HL-60 (cell line): ENCODE measurements at regions not wholly inside any gene's neighbourhood (a gene's known extent, or its start where the extent isn't known, plus 50 kb on each side); places are given as distances from the start of the nearest gene placed in this dataset.

ENCODE experiments used
- CTCF ChIP-seq: IDR thresholded peaks from one replicate; pipeline ENCODE4 v1.5.1; 2011; ENCODE audit warnings: low read length, control low read depth, inconsistent platforms; ENCODE audit not compliant: insufficient read depth
- GABPA ChIP-seq: IDR thresholded peaks from 2 replicates; pipeline ENCODE4 v1.6.1; 2012; ENCODE audit warnings: low read depth
- POLR2AphosphoS5 ChIP-seq: IDR thresholded peaks from 2 replicates; pipeline ENCODE4 v1.6.1; 2012; ENCODE audit warnings: low read depth
- REST ChIP-seq: IDR thresholded peaks from 2 replicates; pipeline ENCODE4 v1.6.1; 2012; ENCODE audit warnings: low read depth; ENCODE audit not compliant: insufficient replicate concordance
- SPI1 ChIP-seq: IDR thresholded peaks from 2 replicates; pipeline ENCODE4 v1.6.1; 2012; ENCODE audit warnings: low read depth, mild to moderate bottlenecking, borderline replicate concordance

GRCh38 chr2:198518935-198519334, 714.5 kb downstream of the PLCL1 start:
- no peak for TF ChIP-seq CTCF
- no peak for TF ChIP-seq GABPA
- TF ChIP-seq POLR2AphosphoS5 = no peak
- no peak for TF ChIP-seq REST
- TF ChIP-seq SPI1 = no peak
